SK-N-SH treated with all-trans-retinoic acid at 6 μM for 48 hours (cell line): ENCODE measurements at regions not wholly inside any gene's neighbourhood (a gene's known extent, or its start where the extent isn't known, plus 50 kb on each side); places are given as distances from the start of the nearest gene placed in this dataset.

Experiments
- ATAC-seq: fragments of 200-7000 bp; cut with Tn5 transposase; 3 replicates; pipeline ENCODE4 v1.9.1; 2020; ENCODE audit warnings: mild to moderate bottlenecking, moderate library complexity
- ARNTL ChIP-seq: fragments of 450-650 bp; formaldehyde crosslinking; IDR thresholded peaks from 2 replicates; pipeline ENCODE4 v1.5.0; 2020; ENCODE audit warnings: low read depth, mild to moderate bottlenecking, moderate library complexity, borderline replicate concordance
- BACH2 ChIP-seq: fragments of 250-450 bp; sonication (Bioruptor Pico); IDR thresholded peaks from 2 replicates; pipeline ENCODE4 v1.9.0; 2021; ENCODE audit warnings: mild to moderate bottlenecking, borderline replicate concordance
- CSDC2 ChIP-seq: fragments of 250-450 bp; sonication (Bioruptor Pico); IDR thresholded peaks from 2 replicates; pipeline ENCODE4 v1.5.0; 2020; ENCODE audit warnings: mild to moderate bottlenecking, moderate library complexity
- ESRRG ChIP-seq: fragments of 250-450 bp; sonication (Bioruptor Pico); IDR thresholded peaks from 2 replicates; pipeline ENCODE4 v1.6.1; 2021; ENCODE audit warnings: mild to moderate bottlenecking
- GLIS3 ChIP-seq: fragments of 250-450 bp; sonication (Bioruptor Pico); IDR thresholded peaks from 2 replicates; pipeline ENCODE4 v1.5.0; 2020; ENCODE audit warnings: mild to moderate bottlenecking, moderate library complexity
- ISL1 ChIP-seq: fragments of 250-450 bp; sonication (Bioruptor Pico); IDR thresholded peaks from 2 replicates; pipeline ENCODE4 v2.1.2; 2022; ENCODE audit warnings: mild to moderate bottlenecking, moderate library complexity
- OSR1 ChIP-seq: fragments of 250-450 bp; sonication (Bioruptor Pico); IDR thresholded peaks from 2 replicates; pipeline ENCODE4 v1.8.0; 2022; ENCODE audit warnings: moderate library complexity, mild to moderate bottlenecking, inconsistent platforms
- RARB ChIP-seq: fragments of 250-450 bp; sonication (Bioruptor Pico); IDR thresholded peaks from 2 replicates; pipeline ENCODE4 v1.8.0; 2021; ENCODE audit warnings: mild to moderate bottlenecking, moderate library complexity
- SNAI2 ChIP-seq: fragments of 250-450 bp; sonication (Bioruptor Pico); IDR thresholded peaks from 2 replicates; pipeline ENCODE4 v1.5.0; 2020; ENCODE audit warnings: mild to moderate bottlenecking, moderate library complexity
- TCF4 ChIP-seq: fragments of 250-450 bp; sonication (Bioruptor Pico); IDR thresholded peaks from 2 replicates; pipeline ENCODE4 v1.8.0; 2021; ENCODE audit warnings: mild to moderate bottlenecking, moderate library complexity, borderline replicate concordance
- TOX ChIP-seq: fragments of 250-450 bp; sonication (Bioruptor Pico); IDR thresholded peaks from 2 replicates; pipeline ENCODE4 v1.8.0; 2021; ENCODE audit warnings: mild to moderate bottlenecking, moderate library complexity, borderline replicate concordance
- ZC3H10 ChIP-seq: fragments of 250-450 bp; sonication (Bioruptor Pico); IDR thresholded peaks from 2 replicates; pipeline ENCODE4 v1.5.1; 2021; ENCODE audit warnings: mild to moderate bottlenecking, moderate library complexity
- ZFP3 ChIP-seq: fragments of 250-450 bp; sonication (Bioruptor Pico); IDR thresholded peaks from 2 replicates; pipeline ENCODE4 v1.5.0; 2020; ENCODE audit warnings: mild to moderate bottlenecking, moderate library complexity
- ZFP30 ChIP-seq: fragments of 450-650 bp; formaldehyde crosslinking; IDR thresholded peaks from 2 replicates; pipeline ENCODE4 v1.5.0; 2022; ENCODE audit warnings: mild to moderate bottlenecking, moderate library complexity
- ZNF565 ChIP-seq: fragments of 450-650 bp; formaldehyde crosslinking; conservative IDR thresholded peaks from 2 replicates; pipeline ENCODE4 v1.5.0; 2020; ENCODE audit warnings: low read depth, mild to moderate bottlenecking, moderate library complexity
- ZNF70 ChIP-seq: fragments of 450-650 bp; formaldehyde crosslinking; IDR thresholded peaks from 2 replicates; pipeline ENCODE4 v1.5.0; 2020; ENCODE audit warnings: mild to moderate bottlenecking, moderate library complexity
- ZNF8 ChIP-seq: fragments of 450-650 bp; formaldehyde crosslinking; IDR thresholded peaks from 2 replicates; pipeline ENCODE4 v1.5.0; 2020; ENCODE audit warnings: mild to moderate bottlenecking, moderate library complexity
- TF ChIP-seq, protein P1 (sequence below): fragments of 250-450 bp; sonication (Bioruptor Pico); IDR thresholded peaks from 2 replicates; pipeline ENCODE4 v1.5.0; 2020; ENCODE audit warnings: mild to moderate bottlenecking, moderate library complexity
- TF ChIP-seq, protein P2 (sequence below): fragments of 250-450 bp; sonication (Bioruptor Pico); IDR thresholded peaks from 2 replicates; pipeline ENCODE4 v1.5.1; 2021; ENCODE audit warnings: mild to moderate bottlenecking, moderate library complexity
- TF ChIP-seq, protein P3 (sequence below): fragments of 250-450 bp; sonication (Bioruptor Pico); IDR thresholded peaks from 2 replicates; pipeline ENCODE4 v1.8.0; 2020; ENCODE audit warnings: mild to moderate bottlenecking, moderate library complexity, borderline replicate concordance
- TF ChIP-seq, protein P4 (sequence below): fragments of 250-450 bp; sonication (Bioruptor Pico); IDR thresholded peaks from 2 replicates; pipeline ENCODE4 v1.8.0; 2021; ENCODE audit warnings: low read depth, mild to moderate bottlenecking, moderate library complexity, borderline replicate concordance
- TF ChIP-seq, protein P5 (sequence below): fragments of 250-450 bp; sonication (Bioruptor Pico); IDR thresholded peaks from 2 replicates; pipeline ENCODE4 v1.5.1; 2020; ENCODE audit warnings: low read depth, mild to moderate bottlenecking, moderate library complexity

DNA sequence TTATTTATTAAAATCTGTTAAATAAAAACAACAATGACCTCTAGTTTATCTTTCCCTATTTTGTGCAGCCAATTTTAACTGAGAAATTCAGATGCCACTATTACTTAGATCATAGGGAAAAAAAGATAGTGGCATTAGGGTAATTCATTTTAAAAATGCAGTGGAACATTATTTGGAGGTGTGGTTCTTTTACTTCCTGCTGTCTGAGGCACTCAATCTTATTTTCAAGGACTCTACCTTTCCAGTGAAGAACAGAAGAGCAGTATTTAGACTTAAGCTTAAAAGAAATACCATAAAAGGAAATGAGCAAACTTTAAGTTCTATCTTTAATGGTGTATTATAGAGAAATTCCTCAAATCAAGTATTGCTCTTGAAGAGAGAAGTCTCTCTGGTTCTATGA lies 342.6 kb upstream of the KLF12 start (continued):
- TF ChIP-seq, protein P1, sequence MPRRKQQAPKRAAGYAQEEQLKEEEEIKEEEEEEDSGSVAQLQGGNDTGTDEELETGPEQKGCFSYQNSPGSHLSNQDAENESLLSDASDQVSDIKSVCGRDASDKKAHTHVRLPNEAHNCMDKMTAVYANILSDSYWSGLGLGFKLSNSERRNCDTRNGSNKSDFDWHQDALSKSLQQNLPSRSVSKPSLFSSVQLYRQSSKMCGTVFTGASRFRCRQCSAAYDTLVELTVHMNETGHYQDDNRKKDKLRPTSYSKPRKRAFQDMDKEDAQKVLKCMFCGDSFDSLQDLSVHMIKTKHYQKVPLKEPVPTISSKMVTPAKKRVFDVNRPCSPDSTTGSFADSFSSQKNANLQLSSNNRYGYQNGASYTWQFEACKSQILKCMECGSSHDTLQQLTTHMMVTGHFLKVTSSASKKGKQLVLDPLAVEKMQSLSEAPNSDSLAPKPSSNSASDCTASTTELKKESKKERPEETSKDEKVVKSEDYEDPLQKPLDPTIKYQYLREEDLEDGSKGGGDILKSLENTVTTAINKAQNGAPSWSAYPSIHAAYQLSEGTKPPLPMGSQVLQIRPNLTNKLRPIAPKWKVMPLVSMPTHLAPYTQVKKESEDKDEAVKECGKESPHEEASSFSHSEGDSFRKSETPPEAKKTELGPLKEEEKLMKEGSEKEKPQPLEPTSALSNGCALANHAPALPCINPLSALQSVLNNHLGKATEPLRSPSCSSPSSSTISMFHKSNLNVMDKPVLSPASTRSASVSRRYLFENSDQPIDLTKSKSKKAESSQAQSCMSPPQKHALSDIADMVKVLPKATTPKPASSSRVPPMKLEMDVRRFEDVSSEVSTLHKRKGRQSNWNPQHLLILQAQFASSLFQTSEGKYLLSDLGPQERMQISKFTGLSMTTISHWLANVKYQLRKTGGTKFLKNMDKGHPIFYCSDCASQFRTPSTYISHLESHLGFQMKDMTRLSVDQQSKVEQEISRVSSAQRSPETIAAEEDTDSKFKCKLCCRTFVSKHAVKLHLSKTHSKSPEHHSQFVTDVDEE: no peak
- TF ChIP-seq, protein P2, sequence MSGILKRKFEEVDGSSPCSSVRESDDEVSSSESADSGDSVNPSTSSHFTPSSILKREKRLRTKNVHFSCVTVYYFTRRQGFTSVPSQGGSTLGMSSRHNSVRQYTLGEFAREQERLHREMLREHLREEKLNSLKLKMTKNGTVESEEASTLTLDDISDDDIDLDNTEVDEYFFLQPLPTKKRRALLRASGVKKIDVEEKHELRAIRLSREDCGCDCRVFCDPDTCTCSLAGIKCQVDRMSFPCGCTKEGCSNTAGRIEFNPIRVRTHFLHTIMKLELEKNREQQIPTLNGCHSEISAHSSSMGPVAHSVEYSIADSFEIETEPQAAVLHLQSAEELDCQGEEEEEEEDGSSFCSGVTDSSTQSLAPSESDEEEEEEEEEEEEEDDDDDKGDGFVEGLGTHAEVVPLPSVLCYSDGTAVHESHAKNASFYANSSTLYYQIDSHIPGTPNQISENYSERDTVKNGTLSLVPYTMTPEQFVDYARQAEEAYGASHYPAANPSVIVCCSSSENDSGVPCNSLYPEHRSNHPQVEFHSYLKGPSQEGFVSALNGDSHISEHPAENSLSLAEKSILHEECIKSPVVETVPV (CRISPR knock-in tag): no peak
- TF ChIP-seq, protein P3, sequence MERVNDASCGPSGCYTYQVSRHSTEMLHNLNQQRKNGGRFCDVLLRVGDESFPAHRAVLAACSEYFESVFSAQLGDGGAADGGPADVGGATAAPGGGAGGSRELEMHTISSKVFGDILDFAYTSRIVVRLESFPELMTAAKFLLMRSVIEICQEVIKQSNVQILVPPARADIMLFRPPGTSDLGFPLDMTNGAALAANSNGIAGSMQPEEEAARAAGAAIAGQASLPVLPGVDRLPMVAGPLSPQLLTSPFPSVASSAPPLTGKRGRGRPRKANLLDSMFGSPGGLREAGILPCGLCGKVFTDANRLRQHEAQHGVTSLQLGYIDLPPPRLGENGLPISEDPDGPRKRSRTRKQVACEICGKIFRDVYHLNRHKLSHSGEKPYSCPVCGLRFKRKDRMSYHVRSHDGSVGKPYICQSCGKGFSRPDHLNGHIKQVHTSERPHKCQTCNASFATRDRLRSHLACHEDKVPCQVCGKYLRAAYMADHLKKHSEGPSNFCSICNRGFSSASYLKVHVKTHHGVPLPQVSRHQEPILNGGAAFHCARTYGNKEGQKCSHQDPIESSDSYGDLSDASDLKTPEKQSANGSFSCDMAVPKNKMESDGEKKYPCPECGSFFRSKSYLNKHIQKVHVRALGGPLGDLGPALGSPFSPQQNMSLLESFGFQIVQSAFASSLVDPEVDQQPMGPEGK (CRISPR knock-in tag): no peak

DNA sequence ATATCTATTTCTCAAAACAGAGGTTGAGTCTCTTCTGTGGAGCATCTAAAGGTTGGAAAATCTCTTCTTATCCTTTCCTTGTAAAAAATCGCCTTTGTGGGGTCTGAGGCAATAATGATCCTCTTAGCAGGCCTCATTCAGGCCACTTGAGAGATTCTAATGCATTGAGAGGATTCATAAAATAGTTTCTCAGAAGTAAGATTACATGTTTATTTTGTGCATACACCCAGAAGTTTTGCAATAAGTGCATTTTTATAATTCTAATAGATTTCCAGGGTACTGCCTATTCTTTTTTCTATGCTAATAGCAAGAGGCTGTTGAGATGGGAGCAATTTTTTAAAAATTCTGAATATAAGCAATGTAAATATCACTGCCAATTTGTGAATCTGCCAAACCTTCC lies 342.2 kb upstream of the KLF12 start:
- TF ChIP-seq GLIS3 (CRISPR knock-in tag) (no peak), SNAI2 (CRISPR knock-in tag) (no peak), OSR1 (no peak), ZNF565 (CRISPR knock-in tag) (no peak), ZFP30 (CRISPR knock-in tag) (no peak), BACH2 (no peak), ISL1 (CRISPR knock-in tag) (no peak), ARNTL (no peak), ZNF8 (CRISPR knock-in tag) (no peak), TCF4 (CRISPR knock-in tag) (no peak), ZFP3 (no peak), RARB (CRISPR knock-in tag) (no peak), CSDC2 (CRISPR knock-in tag) (no peak), ZNF70 (CRISPR knock-in tag) (no peak), ESRRG (CRISPR knock-in tag) (no peak)
- TF ChIP-seq, protein P3 (CRISPR knock-in tag): no peak
- TF ChIP-seq, protein P4, sequence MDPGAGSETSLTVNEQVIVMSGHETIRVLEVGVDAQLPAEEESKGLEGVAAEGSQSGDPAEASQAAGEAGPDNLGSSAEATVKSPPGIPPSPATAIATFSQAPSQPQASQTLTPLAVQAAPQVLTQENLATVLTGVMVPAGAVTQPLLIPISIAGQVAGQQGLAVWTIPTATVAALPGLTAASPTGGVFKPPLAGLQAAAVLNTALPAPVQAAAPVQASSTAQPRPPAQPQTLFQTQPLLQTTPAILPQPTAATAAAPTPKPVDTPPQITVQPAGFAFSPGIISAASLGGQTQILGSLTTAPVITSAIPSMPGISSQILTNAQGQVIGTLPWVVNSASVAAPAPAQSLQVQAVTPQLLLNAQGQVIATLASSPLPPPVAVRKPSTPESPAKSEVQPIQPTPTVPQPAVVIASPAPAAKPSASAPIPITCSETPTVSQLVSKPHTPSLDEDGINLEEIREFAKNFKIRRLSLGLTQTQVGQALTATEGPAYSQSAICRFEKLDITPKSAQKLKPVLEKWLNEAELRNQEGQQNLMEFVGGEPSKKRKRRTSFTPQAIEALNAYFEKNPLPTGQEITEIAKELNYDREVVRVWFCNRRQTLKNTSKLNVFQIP (CRISPR knock-in tag): no peak
- TF ChIP-seq, all 23 proteins: peak for 0
- ATAC-seq: no peak

DNA sequence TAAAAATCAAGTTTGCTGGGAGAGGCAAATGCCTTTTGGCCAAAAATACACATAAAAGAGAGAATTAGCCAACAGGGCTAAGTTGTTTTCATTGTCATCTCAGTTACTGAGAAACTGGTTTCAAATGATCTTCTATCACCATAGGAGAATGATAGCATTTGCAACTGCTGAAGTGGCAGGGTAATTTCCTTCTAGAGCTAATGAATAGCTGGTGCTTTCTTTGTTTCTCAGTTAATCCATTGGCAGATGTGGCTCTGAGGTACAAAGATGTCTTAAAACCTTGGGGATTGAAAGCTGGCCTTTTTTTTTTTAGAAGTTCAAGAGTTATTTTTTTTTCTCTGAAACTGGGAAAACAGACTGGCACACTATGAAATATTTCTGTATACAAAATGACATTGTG lies 332.7 kb upstream of the KLF12 start:
- ATAC-seq: no peak
- no peak for TF ChIP-seq TOX (CRISPR knock-in tag)
- TF ChIP-seq, protein P1: no peak
- TF ChIP-seq, protein P5, sequence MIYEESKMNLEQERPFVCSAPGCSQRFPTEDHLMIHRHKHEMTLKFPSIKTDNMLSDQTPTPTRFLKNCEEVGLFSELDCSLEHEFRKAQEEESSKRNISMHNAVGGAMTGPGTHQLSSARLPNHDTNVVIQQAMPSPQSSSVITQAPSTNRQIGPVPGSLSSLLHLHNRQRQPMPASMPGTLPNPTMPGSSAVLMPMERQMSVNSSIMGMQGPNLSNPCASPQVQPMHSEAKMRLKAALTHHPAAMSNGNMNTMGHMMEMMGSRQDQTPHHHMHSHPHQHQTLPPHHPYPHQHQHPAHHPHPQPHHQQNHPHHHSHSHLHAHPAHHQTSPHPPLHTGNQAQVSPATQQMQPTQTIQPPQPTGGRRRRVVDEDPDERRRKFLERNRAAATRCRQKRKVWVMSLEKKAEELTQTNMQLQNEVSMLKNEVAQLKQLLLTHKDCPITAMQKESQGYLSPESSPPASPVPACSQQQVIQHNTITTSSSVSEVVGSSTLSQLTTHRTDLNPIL (CRISPR knock-in tag): no peak
- TF ChIP-seq ZNF70 (CRISPR knock-in tag): no peak
- TF ChIP-seq, protein P2 (CRISPR knock-in tag): no peak
- TF ChIP-seq CSDC2 (CRISPR knock-in tag): no peak
- TF ChIP-seq ISL1 (CRISPR knock-in tag): no peak
- no peak for TF ChIP-seq ZFP30 (CRISPR knock-in tag)
- no peak for TF ChIP-seq ZC3H10 (CRISPR knock-in tag)
- no peak for TF ChIP-seq ZNF8 (CRISPR knock-in tag)
- no peak for TF ChIP-seq TCF4 (CRISPR knock-in tag)
- TF ChIP-seq ESRRG (CRISPR knock-in tag): no peak
- no peak for TF ChIP-seq RARB (CRISPR knock-in tag)
